ENCODE measurements at regions not wholly inside any gene's neighbourhood (a gene's known extent, or its start where the extent isn't known, plus 50 kb on each side); places are given as distances from the start of the nearest gene placed in this dataset.
"Not testable (repeated sequence)": the region's sequence is repeated elsewhere in the genome, so short reads cannot be mapped to it uniquely, and the experiment has no call there.

DNA sequence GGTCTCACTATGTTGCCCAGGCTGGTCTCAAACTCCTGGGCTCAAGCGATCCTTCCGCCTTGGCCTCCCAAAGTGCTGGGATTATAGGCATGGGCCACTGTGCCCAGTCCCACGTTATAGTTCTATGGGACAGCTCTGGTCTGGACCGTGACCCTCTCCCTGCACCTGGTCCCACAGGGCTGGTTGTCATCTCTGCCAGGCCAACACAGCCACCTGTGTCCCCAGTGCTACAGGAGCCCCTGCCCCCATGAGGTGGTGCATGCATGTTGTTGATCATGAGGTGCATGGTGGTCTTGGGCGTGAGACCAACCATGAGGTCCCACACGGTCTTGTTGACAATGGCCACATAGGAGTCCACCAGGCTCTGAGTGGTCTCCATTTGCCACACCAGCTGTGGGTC lies 51.0 kb upstream of the UBE2Q2 start:
- not testable (repeated sequence) for DNase-seq

DNA sequence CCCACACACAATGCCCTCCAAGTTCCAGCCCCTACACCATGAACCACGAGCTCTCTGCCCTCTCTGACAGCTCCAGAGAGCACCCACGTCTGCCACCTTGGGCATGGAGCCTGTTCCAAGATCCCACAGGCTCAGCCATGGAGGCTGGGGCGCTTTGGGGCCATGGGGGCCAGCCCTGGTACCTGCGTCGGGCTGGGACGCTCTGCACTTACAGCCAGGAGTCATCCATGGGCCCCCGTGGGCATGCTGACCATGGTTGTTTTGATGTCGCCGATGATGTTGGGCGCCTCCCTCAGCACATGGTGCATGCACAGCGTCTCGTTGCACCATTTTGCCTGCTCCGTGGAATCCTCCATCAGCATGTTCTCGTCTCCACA lies 51.9 kb upstream of the UBE2Q2 start:
- DNase-seq: no peak

DNA sequence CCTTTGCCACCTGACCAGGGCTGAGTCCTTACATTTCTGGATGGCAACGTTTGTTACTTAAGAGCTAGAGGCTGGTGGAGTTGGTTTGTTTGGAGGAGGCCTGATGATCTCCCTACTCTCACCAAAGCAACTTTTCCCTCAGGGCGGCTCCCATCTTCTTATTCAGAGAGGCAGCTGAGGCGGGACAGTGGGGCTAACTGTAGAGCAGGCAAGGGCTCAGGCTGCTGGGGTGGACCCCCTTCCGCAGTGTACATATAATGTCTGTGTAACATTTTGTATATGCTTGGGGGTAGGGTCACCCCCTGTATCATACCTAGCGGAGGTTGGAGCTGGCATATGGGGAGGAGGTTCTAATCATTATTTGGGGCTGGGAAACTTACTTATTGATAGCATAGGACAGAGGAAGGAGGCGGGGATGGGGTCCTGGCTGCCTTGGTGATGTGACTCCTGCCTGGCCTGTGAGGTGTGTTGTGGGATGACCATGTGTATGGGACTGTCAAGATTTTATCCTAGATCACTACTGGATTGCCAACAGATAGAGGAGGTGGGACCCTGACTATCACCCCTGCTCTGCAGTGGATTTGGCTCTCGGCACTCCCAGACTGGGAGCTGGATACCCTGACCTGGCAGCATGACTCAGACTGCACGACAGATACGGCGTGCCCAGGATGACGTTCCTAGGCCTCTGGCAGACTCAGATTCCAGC lies 52.5 kb upstream of the UBE2Q2 start:
- no peak for DNase-seq

DNA sequence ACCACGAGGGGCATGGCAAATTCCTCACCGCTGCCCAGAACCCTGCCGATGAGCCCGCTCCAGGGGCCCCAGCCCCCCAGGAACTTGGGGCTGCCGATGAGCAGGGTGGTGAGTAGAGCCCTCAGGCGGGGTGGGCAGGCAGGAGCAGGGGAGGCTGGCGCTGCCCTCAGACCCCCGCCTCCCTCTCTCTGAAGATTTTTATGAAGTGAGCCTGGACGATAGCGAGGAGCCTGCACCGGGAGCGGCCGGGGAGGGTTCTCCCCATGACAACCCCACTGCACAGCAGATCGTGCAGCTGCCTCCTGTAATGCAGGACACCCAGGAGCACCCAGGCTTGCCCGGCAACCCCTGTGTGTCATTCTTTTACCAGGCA lies 56.7 kb upstream of the UBE2Q2 start:
- no peak for DNase-seq

DNA sequence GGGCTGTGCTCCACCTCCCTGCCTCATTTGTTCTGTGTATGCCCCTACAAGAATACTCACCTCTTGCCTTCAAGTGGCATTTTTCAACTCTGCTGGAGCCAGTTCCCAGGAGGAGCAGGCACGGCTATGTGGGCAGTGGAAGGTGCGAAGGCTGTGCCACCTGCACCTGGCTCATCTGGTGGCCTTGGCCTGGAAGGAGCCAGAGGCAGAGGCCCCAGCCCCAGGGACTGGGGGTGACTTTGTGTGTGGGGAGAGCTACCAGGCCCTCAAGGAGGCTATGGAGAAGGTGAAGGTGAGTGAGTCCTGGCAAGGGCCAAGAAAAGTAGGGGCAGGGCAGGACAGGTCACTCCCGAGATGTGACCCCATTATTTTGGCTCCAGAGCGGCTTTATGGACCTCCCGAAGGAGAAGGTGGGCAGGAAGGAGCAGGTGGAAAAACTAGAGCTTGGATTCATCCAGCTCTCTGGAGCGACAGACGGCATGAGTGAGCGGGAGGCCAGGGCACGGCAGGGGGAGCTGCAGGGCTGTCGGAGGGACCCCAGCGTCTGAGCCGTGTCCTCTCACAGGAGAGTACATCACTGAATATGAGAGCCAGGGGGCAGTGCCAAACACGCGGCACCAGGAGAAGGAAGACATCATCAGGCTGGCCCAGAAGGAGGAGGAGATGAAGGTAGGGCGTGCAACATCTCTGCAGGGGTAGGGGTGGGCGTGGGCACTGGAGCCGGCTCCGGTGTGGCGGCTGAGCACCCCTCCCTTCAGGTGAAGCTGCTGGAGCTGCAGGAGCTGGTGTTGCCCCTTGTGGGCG lies 57.3 kb upstream of the UBE2Q2 start:
- DNase-seq: peak in 1 of 14 donors; percentile 23

DNA sequence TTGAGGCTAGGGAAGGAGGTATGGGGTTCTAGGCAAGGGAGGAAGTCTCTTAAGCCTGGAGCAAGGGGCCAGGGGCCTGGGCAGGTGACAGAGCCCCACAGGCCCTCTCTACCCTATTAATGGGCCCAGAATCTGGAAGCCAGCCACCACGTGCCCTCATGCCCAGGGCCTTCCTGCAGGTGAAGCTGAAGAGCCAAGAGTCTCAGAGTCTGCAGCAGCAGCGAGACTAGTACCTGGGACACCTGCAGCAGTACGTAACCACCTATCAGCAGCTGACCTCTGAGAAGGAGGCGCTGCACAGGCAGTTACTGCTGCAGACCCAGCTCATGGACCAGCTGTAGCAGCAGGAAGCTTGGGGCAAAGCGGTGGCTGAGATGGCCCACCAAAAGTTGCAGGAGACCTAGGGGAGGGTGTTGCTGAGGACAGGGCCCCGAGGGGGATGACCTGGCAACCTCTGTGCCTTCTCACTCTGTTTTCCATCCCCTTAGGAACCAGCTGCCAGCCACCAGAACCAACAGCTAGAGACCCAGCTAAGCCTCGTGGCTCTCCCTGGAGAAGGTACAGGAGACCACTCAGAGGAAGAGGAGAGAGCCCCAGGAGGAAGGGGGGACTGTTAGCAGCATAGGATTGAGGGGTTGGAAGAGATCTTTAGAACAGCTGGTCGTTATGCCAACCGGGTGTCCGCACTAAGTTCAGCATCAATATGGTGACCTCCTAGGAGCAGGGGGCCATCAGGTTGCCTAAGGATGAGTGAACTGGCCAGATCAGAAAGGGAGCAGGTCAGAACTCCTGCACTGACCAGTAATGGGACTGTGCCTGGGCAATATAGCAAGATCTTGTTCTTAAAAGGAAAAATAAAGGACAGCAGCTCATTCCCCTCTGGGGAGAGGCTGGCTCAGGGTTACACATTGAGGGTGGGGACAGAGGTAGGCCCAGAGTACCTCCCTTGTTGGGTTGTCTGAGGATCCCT lies 58.5 kb upstream of the UBE2Q2 start:
- DNase-seq: not testable (repeated sequence)

DNA sequence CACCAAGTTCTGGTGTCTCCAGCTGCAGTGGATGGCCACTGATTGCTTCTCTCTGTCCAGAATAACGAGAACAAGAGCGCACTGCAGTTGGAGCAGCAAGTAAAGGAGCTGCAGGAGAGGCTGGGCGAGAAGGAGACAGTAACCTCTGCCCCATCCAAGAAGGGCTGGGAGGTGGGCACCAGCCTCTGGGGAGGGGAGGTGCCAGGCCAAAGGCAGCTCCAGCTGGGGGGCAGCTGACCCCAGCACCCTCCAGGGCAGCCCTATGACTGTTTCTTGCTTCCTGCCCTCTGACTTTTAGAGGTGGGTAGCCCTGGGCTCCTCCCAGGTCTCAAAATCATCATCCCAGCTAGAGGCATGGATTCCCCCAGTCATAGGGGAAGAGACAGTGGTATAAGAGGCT lies 59.7 kb upstream of the UBE2Q2 start:
- not testable (repeated sequence) for DNase-seq

DNA sequence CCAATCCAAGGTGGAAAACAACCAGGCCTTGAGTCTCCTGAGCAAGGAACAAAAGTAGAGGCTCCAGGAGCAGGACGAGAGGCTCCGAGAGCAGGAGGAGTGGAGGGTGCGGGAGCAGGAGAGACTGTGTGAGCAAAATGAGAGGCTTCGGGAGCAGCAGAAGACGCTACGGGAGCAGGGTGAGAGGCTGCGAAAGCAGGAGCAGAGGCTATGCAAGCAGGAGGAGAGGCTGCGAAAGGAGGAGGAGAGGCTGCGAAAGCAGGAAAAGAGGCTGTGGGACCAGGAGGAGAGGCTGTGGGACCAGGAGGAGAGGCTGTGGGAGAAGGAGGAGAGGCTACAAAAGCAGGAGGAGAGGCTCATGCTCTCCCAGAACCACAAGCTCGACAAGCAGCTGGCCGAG lies 60.3 kb upstream of the UBE2Q2 start:
- no peak for DNase-seq

DNA sequence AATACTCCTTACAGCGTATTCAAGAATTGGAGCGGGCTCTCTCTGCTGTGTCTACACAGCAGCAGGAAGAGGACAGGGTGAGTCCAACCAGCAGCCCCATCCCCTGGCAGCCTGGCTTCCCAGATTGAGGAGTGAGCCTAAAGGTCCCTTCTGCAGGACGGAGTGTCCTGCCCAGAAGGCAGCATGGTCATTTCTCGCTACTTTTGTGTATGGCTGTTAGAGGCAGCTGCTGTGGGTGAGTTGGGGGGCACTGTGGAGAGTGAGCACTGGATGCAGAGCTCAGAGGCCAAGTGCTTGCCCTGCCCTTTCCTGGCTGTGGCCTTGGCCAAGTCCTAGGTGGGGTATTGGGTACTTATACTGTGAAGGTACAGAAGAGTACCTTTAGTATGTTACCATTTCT lies 62.3 kb upstream of the UBE2Q2 start:
- not testable (repeated sequence) for DNase-seq

DNA sequence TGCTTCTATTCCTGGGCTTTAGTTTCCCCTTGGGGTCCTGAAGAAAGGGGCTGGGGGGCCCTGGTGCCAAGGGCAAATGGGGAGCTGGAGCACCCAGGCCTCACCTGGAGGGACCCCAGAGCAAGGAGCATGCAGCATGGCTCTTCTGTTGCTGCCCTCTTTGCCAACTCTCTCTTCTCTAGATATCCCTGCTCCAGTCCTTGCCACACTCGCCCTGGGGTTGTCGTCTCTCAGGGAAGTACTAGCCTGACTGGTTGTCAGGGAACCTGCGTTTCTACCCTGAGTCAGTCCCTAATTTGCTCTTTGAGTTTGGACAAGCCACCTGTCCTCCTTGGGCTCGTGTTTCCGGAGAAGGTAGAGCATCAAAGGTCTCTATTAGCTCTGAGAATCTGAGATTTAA lies 63.7 kb upstream of the UBE2Q2 start:
- no peak for DNase-seq

DNA sequence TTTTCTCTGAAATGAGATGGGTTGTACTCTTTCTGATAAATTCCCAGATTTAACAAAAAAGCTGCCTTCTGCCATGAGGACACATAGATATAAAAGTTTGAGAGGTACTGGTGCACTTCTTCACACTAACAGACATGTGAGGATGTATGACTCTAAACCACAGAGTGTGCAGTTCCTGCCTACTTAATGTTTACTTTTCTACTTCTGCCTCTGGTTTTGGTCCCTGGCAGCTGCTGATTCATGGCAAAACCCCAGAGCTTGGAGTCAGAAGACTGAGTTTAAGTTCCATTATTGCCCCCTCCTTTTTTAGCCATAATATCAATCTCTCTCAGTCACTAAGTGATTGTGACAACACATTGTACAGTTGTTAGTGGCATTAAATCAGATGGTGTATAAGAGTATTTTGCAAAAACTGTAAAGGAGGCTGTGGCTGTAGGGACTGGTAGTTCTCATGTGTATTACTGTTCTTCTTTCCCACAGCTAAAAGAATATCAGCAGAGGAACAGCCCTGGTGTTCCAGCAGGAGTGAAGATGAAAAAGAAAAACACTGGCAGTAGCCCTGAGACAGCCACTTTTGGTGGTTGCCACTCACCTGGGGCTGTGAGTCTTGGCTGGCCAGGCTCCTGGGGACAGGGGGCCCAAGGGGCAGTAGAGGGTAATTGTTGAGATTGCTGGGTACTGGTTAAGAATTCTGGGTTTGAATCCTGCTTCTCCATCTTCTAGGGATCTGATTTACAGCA lies 64.4 kb upstream of the CSPG4 start:
- not testable (repeated sequence) for DNase-seq

DNA sequence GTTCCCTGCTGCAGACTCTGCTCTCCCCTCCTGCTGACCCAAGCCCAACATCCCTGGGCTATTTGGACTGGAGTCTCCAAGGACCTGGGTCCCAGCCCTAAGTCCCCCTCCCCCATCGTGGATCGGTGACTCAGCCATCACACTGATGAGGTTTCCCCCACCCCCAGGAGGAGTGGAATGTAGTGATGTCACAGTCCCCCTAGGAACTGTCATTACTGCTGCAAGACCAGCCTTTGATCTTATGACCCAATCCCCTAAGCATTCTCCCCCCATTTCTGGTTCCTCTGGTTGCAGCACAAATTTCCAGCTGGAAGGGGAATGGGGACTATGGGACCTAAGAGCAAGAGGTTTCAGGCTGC lies 63.4 kb upstream of the CSPG4 start:
- no peak for DNase-seq

DNA sequence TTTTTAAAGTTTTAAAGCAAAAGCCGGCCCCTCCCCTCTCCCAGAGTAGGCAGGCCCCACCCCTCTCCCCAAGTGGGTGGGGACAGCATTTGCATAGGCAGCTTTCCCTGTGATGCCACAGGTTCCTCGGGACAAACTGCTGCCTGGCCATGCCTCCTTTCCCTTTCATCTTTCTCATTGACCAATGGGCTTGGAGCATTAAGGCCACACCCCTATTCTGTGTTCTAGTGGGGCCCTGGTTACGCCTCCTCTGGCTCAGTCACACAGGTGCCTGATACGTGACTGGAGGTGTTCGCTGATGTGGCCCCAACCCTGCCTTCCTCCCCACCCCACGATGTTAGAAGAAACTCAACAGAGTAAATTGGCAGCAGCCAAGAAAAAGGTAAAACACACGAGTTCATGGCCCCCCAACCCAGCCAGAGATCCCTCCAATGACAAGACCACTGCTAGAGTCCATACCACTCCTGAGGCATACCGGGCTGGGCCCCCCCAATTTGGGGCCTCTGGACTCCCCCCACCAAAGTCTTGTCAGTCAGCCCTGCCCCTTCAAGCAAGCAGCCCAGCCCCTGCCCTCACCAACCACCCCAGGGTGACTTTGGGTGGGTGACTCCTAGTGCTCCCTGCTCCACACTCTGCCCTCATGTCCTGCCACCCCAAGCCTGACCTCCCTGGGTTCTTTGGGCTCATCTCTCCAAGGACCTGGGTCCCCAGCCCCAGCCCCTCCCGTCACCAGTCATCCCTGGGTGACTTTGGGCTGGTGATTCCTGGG lies 62.8 kb upstream of the CSPG4 start:
- no peak for DNase-seq

DNA sequence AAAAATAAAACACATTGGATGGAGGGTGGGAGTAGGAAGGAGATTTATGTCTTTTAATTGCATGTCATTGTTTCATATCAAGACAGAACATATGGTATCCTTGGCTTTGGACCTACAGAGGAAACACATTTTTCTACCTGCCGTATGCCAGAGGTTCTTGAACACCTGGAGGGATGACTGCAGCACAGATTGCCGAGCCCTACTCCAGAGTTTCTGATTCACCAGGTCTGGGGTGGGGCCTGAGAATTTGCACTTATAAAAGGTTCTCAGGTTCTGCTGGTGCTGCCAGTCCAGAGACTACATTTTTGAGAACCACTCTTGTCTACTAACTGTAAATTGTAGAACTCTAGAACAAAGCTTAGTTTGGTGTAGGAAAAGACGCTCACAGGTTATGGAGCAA lies 61.3 kb upstream of the CSPG4 start:
- DNase-seq: not testable (repeated sequence)

DNA sequence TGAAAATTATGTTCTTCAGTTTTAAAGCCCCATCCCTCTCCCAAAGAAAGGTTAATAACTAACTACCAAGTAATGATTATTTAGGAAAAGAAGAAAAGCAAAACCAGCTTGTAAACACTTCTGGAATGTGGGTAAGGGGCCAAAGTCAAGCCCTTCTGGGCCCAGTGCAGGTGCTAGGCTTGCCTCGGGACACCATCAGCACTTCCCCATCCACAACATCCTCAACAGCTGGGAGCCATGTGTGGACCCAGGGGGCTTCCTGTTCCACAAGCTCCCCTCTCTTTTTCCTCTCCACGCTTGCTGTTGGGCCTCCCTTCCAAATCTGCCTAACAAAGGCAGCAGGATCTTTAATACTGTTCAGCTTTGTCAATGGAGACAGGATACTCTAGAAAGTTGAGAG lies 58.4 kb upstream of the CSPG4 start:
- not testable (repeated sequence) for DNase-seq

DNA sequence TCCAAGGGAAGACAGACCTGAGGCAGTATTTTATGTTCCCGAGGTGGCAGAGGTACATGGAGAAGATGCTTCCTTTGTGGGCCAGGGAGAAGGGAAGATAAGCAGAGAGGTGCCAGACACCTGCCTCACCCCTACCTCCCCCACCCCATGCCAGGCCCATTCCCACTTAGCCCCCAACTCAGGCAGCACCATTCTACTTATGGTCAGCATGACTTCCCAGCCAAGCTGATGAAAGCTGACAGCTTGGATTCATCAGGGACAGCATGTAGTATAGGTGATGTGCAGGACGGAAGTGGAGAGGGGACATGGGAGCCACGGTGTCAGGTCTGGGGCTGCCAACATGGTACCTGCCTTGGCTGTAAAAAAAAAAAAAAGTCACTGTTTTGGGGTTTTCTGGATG lies 57.5 kb upstream of the CSPG4 start:
- DNase-seq: no peak

DNA sequence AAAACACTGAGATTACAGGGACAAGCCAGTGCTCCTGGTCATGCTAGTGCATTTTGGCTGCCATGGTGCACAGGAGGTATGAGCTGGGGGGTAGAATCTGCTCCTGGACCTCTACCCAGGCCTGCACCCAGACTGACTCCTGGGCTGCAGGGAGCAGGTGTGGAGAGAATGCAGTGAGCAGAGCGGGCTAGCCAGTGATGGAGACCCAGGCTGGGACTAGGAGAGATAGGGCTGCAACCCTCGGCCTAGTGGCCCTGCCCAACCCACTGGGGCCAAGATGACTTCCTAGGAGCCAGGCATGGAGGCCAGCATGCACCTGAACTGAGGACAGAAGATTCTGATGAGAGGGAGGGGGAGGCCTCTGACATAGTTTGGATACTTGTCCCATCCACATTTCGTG lies 55.9 kb upstream of the CSPG4 start:
- not testable (repeated sequence) for DNase-seq

DNA sequence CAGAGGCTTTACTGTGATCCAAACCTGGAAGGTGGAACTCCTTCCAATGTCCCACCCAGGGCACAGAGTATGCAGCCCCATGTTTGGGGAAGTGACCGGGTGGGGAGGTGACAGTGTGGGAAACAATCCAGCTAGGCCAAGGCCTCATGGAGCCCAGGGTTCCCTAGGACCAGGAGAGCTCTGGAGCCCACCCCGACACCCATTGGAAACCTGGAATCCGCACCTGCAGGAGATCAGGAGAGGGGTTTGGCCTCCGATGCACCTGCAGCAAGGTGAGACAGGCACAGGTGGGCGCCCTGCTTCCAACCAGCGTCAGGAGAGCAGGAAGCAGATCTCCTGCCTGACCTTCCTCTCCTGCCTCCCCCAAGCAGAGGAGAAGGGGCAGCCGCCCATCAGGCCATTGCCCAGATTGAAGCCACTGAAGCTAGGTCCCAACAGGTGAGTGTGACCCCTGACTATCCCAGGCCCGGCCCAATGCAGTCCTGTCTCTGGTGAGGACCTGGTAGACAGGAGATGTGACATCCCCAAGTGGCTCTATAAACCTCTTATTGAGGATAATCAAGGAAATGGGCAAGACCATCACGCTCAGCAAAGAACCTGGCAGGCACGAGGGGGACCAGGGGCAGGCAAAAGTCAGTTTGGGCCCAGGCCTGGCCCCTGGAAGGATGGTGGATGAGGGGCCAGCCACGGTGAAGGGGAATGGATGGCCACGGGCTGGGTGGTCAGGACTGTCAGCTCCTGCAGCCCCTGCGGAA lies 53.1 kb upstream of the CSPG4 start:
- DNase-seq: not testable (repeated sequence)

DNA sequence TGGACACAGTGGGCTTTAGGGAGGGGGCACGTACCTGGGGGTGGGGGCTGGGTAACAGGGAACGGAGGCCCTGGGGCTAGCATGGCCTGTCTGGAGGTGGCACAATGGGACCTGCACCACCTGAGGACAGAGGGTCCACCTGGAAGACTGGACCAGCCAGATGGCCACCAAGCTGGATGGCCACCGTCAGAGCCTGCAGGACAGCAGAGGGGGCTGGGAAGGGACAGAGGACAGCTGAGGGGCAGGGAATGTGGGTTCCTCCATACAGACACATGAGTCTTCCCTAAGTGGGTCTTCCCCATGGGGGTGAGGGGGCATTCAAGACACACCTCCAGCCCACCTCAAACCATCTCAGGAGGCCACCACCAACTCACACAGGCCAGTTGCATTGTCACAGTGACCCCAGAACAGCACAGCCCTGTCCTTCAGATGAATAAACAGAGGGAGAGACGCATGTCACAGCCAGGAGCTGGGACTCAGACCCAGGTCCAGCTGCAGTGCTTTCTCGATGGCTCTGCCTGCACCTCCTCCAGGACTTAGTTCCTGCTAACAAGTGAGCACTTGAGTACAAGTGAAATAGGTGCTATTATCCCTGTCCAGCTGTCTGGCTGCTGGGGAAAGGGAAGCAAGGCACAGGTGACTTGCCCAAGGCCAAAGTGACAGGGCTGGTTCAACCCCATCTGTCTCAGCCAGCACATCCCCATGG lies 52.4 kb upstream of the CSPG4 start:
- DNase-seq: not testable (repeated sequence)

Data from C1 segment of cervical spinal cord (tissue), 14 donors.